Keratinocyte (primary cell): ENCODE measurements at regions not wholly inside any gene's neighbourhood (a gene's known extent, or its start where the extent isn't known, plus 50 kb on each side); places are given as distances from the start of the nearest gene placed in this dataset.

Experiments used
- DNase-seq: peaks from one replicate; pipeline ENCODE4 v3.0.0-alpha.2; 2011; ENCODE audit warnings: low read depth, missing footprints, low spot score
- FAIRE-seq: peaks from 2 replicates; lab custom pipeline; 2011; peaks lifted over from hg19 to GRCh38; lab: Jason Lieb, UNC
- H2AFZ ChIP-seq: 2 replicates; pipeline ENCODE4 v1.6.0; 2012; ENCODE audit warnings: low read length, control low read depth, inconsistent platforms; ENCODE audit not compliant: control insufficient read depth
- H3K27ac ChIP-seq: 2 replicates; pipeline ENCODE4 v1.5.1; 2011; ENCODE audit warnings: low read length; ENCODE audit not compliant: control insufficient read depth, insufficient read depth
- H3K27me3 ChIP-seq: 3 replicates; pipeline ENCODE4 v1.6.0; 2011; ENCODE audit warnings: low read length; ENCODE audit not compliant: control insufficient read depth, insufficient read depth; ENCODE audit errors: extremely low read depth
- H3K36me3 ChIP-seq, 2 experiments: 2 replicates in 1 of 2; 3 replicates in 1 of 2; pipeline ENCODE4 v1.5.1; 2011; ENCODE audit warnings: low read length in 2 of 2, mild to moderate bottlenecking in 1 of 2; ENCODE audit not compliant: control insufficient read depth in 2 of 2, insufficient read depth in 2 of 2; ENCODE audit errors: extremely low read depth in 1 of 2
- H3K4me1 ChIP-seq: 3 replicates; pipeline ENCODE4 v1.5.1; 2011; ENCODE audit warnings: low read length; ENCODE audit not compliant: control insufficient read depth, insufficient read depth; ENCODE audit errors: extremely low read depth
- H3K4me2 ChIP-seq: 3 replicates; pipeline ENCODE4 v1.6.0; 2011; ENCODE audit warnings: low read depth, low read length; ENCODE audit not compliant: control insufficient read depth, insufficient read depth; ENCODE audit errors: extremely low read depth
- H3K4me3 ChIP-seq, 3 experiments: fragments of 200-600 bp in 1 of 3; sonication (generic) in 1 of 3; 2 replicates in 2 of 3; 3 replicates in 1 of 3; pipeline ENCODE4 v1.5.1; 2011 to 2016; ENCODE audit warnings: low read length in 3 of 3, mild to moderate bottlenecking in 3 of 3, control low read depth in 2 of 3, inconsistent platforms in 1 of 3, low read depth in 1 of 3, mixed read lengths in 1 of 3, mixed run types in 1 of 3, moderate library complexity in 1 of 3; ENCODE audit not compliant: control insufficient read depth in 2 of 3, insufficient read depth in 2 of 3; ENCODE audit errors: extremely low read depth in 1 of 3
- H3K79me2 ChIP-seq: 2 replicates; pipeline ENCODE4 v1.6.0; 2012; ENCODE audit warnings: low read length; ENCODE audit not compliant: control insufficient read depth, insufficient read depth
- H3K9ac ChIP-seq: 3 replicates; pipeline ENCODE4 v1.6.0; 2011; ENCODE audit warnings: low read length; ENCODE audit not compliant: control insufficient read depth, insufficient read depth; ENCODE audit errors: extremely low read depth
- H3K9me1 ChIP-seq: 3 replicates; pipeline ENCODE4 v1.6.0; 2011; ENCODE audit warnings: low read length; ENCODE audit not compliant: control insufficient read depth, insufficient read depth; ENCODE audit errors: extremely low read depth
- H3K9me3 ChIP-seq: 2 replicates; pipeline ENCODE4 v1.5.1; 2012; ENCODE audit warnings: low read depth, low read length; ENCODE audit not compliant: control insufficient read depth
- H4K20me1 ChIP-seq: 3 replicates; pipeline ENCODE4 v1.6.0; 2011; ENCODE audit warnings: low read length; ENCODE audit not compliant: control insufficient read depth, insufficient read depth; ENCODE audit errors: extremely low read depth
- CTCF ChIP-seq, 3 experiments: IDR thresholded peaks in 1 of 3; conservative IDR thresholded peaks in 1 of 3; optimal IDR thresholded peaks in 1 of 3; 2 replicates in 2 of 3; 3 replicates in 1 of 3; pipeline versions ENCODE3 to v1.5.1; 2011; ENCODE audit warnings: low read length in 3 of 3, mild to moderate bottlenecking in 3 of 3, moderate library complexity in 2 of 3, control low read depth in 1 of 3, inconsistent platforms in 1 of 3; ENCODE audit not compliant: insufficient read depth in 2 of 3; ENCODE audit errors: extremely low read depth in 1 of 3
- EZH2 ChIP-seq: IDR thresholded peaks from one replicate; pipeline ENCODE4 v1.6.1; 2012; ENCODE audit warnings: inconsistent platforms, mild to moderate bottlenecking, low read length, moderate library complexity
- dilution Hi-C: fragments of 300-500 bp; cut with MboI; formaldehyde crosslinking; loops from one replicate; pipeline ENCODE4 v1.7.0; 2020; ENCODE audit warnings: low sequenced_read_pairs; ENCODE audit not compliant: extremely low pct_ligation_motif_present

- no peak for FAIRE-seq
- H3K9ac ChIP-seq: no peak overlapping the region
- no peaks in the 10 kb centered on the region for H3K79me2 ChIP-seq
- H3K9me1 ChIP-seq: no peaks in the 10 kb centered on the region
- no peak overlapping the region for H3K27ac ChIP-seq
- no peaks in the 10 kb centered on the region for H3K27me3 ChIP-seq
- peaks cover 9% of the 10 kb centered on the region for H3K4me1 ChIP-seq
- dilution Hi-C loops: no loop called here
- no peaks in the 10 kb centered on the region for H4K20me1 ChIP-seq
- no peaks in the 10 kb centered on the region for H3K36me3 ChIP-seq
- no peak overlapping the region for H3K4me3 ChIP-seq
- peaks cover 3% of the 10 kb centered on the region for H3K9me3 ChIP-seq
- H2AFZ ChIP-seq: no peak overlapping the region
- no peak overlapping the region for H3K4me2 ChIP-seq
- TF ChIP-seq EZH2 (no peak), CTCF (optimal IDR thresholded peaks at IDR 0.05 in 1 of 3, IDR thresholded peaks at IDR 0.05 in 1 of 3, conservative IDR thresholded peaks at IDR 0.05 in 1 of 3; ENCODE audit: extremely low read depth in 1 of 3, insufficient read depth in 2 of 3, low read length in 3 of 3) (no peak)
- DNase-seq: no peak
Measured at GRCh38 chr13:72286421-72286820, 419.4 kb upstream of the DACH1 start.

- no peaks in the 10 kb centered on the region for H3K79me2 ChIP-seq
- no peak overlapping the region for H3K9ac ChIP-seq
- no peak overlapping the region for H3K27ac ChIP-seq
- H3K9me1 ChIP-seq: no peaks in the 10 kb centered on the region
- peaks cover 3% of the 10 kb centered on the region for H3K9me3 ChIP-seq
- H2AFZ ChIP-seq: no peak overlapping the region
- FAIRE-seq (no peak), DNase-seq (no peak)
- dilution Hi-C loops: no loop called here
- no peaks in the 10 kb centered on the region for H4K20me1 ChIP-seq
- no peak overlapping the region for H3K4me3 ChIP-seq
- H3K4me2 ChIP-seq: no peak overlapping the region
- no peaks in the 10 kb centered on the region for H3K4me1 ChIP-seq
- H3K27me3 ChIP-seq: no peaks in the 10 kb centered on the region
- TF ChIP-seq EZH2 (no peak), CTCF (optimal IDR thresholded peaks at IDR 0.05 in 1 of 3, IDR thresholded peaks at IDR 0.05 in 1 of 3, conservative IDR thresholded peaks at IDR 0.05 in 1 of 3; ENCODE audit: extremely low read depth in 1 of 3, insufficient read depth in 2 of 3, low read length in 3 of 3) (no peak)
- H3K36me3 ChIP-seq: no peaks in the 10 kb centered on the region
Measured at GRCh38 chr13:72284791-72285190, 417.8 kb upstream of the DACH1 start.
